Testis (tissue), 2 donors: ENCODE measurements at regions not wholly inside any gene's neighbourhood (a gene's known extent, or its start where the extent isn't known, plus 50 kb on each side); places are given as distances from the start of the nearest gene placed in this dataset.

Experiments used
- CTCF ChIP-seq, 3 experiments: fragments of 450-650 bp in 2 of 3; fragments of 200-600 bp in 1 of 3; sonication (generic) in 1 of 3; IDR thresholded peaks; one replicate each; pipeline ENCODE4 v1.5.1; 2016 to 2019; ENCODE audit warnings: antibody characterized with exemption in 3 of 3, mild to moderate bottlenecking in 2 of 3, moderate library complexity in 1 of 3
- POLR2A ChIP-seq: fragments of 450-650 bp; IDR thresholded peaks from one replicate; pipeline ENCODE4 v1.6.1; 2017; ENCODE audit warnings: antibody characterized with exemption, mild to moderate bottlenecking, moderate library complexity

- TF ChIP-seq CTCF (IDR thresholded peaks at IDR 0.05) (no peak), POLR2A (no peak)
Measured at GRCh38 chr7:155948845-155949244, 136.6 kb upstream of the SHH start.
